ENCODE measurements at regions not wholly inside any gene's neighbourhood (a gene's known extent, or its start where the extent isn't known, plus 50 kb on each side); places are given as distances from the start of the nearest gene placed in this dataset.

GRCh38 chr9:134980516-134980915 is 62.8 kb upstream of the FCN1 start:
- Histone ChIP-seq H4K20me1 (ENCODE audit: control insufficient read depth, insufficient read depth, insufficient read length) (no peaks in the 10 kb centered on the region), H3K4me1 (ENCODE audit: insufficient read depth, low read length) (no peaks in the 10 kb centered on the region), H2BK15ac (ENCODE audit: low read depth, low read length) (no peak overlapping the region), H2AK5ac (ENCODE audit: insufficient read length, low read length) (no peak overlapping the region), H3K4ac (ENCODE audit: low read depth, low read length) (no peak overlapping the region), H2BK5ac (ENCODE audit: insufficient read length, low read length) (no peak overlapping the region), H2BK20ac (ENCODE audit: low read depth, low read length, poor library complexity, severe bottlenecking) (no peak overlapping the region), H3K23ac (ENCODE audit: insufficient read length, low read depth, low read length) (no peak overlapping the region), H3T11ph (ENCODE audit: low read length) (no peak overlapping the region), H3K9ac (ENCODE audit: extremely low read depth, insufficient read length, low read length) (no peak overlapping the region), H3K14ac (ENCODE audit: insufficient read depth, low read length) (no peak overlapping the region; the same call in 1 of the 2 replicates), H2BK120ac (ENCODE audit: low read depth, low read length, poor library complexity, severe bottlenecking) (no peak overlapping the region), H3K56ac (ENCODE audit: insufficient read length, low read depth, low read length) (no peak overlapping the region), H2BK12ac (ENCODE audit: insufficient read length, low read depth, low read length) (no peak overlapping the region), H3K27ac (ENCODE audit: insufficient read length, low read depth, low read length) (no peak overlapping the region), H3K9me3 (ENCODE audit: control insufficient read depth, low read depth, low read length) (no peaks in the 10 kb centered on the region), H4K5ac (ENCODE audit: insufficient read length, low read depth, low read length) (no peak overlapping the region), H2AFZ (ENCODE audit: low read length) (no peak overlapping the region), H3K79me1 (ENCODE audit: insufficient read depth, low read depth, low read length, poor library complexity, severe bottlenecking) (no peaks in the 10 kb centered on the region), H4K91ac (ENCODE audit: insufficient read length, low read depth, low read length) (no peak overlapping the region), H3K18ac (ENCODE audit: insufficient read length, low read depth, low read length) (no peak overlapping the region), H3K79me2 (ENCODE audit: insufficient read depth, low read length) (no peaks in the 10 kb centered on the region), H4K8ac (replicated peaks; ENCODE audit: insufficient read length, low read depth, low read length) (no peak overlapping the region), H3K23me2 (ENCODE audit: insufficient read length, low read depth, low read length, poor library complexity, severe bottlenecking) (no peaks in the 10 kb centered on the region), H3K4me2 (ENCODE audit: insufficient read depth, insufficient read length, low read length) (no peak overlapping the region), H3K27me3 (ENCODE audit: insufficient read depth, low read length) (no peaks in the 10 kb centered on the region)
- no peaks in the 10 kb centered on the region; a peak in 1 of 7 replicates for H3K36me3 Mint-ChIP-seq (ENCODE audit: insufficient read depth in 1 of 3, low read depth in 3 of 3)
- H3K27me3 Mint-ChIP-seq (ENCODE audit: low read depth): peaks cover 5% of the 10 kb centered on the region
- WGBS (ENCODE audit: extremely low coverage, insufficient read length, low lambda C conversion rate): no CpG with 5 or more reads among the region's 9 CpGs
- no peak for DNase-seq
- no peak overlapping the region for H3K4me3 Mint-ChIP-seq
- H3K9me3 Mint-ChIP-seq: peaks cover 0 to 8% of the 10 kb centered on the region in 2 experiments; a peak in 2 of 5 replicates
- no peak for TF ChIP-seq CTCF (conservative IDR thresholded peaks at IDR 0.05)
- peaks cover 18 to 24% of the 10 kb centered on the region in 2 experiments for H3K4me1 Mint-ChIP-seq
- no peak overlapping the region for H3K27ac Mint-ChIP-seq

Measured in H9 (cell line).